Activated CD4-positive, CD25-positive, alpha-beta regulatory T cell treated with anti-CD3 and anti-CD28 coated beads, Interleukin-2, amount 50 U/mL, for 16 hours (primary cell): ENCODE measurements at regions not wholly inside any gene's neighbourhood (a gene's known extent, or its start where the extent isn't known, plus 50 kb on each side); places are given as distances from the start of the nearest gene placed in this dataset.

ENCODE experiments used
- DNase-seq: peaks from one replicate; pipeline ENCODE4 v3.0.0-alpha.2; 2020; ENCODE audit warnings: low read depth, low spot score

DNA sequence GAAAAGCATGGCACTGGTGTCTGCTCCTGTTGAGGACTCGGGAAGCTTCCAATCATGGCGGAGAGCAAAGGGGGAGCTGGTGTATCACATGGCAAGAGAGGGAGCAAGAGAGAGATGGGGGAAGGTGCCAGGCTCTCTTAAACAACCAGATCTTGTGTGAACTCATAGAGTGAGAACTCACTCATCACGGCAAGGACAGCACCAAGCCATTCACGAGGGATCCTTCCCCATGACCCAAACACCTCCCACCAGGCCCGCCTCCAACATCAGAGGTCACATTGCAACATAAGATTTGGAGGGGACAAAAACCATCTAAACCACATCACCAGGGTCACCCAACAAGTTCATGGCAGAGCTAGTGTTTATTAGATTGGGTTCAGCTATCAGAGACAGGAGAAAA, 218.7 kb upstream of the BCOR start:
- DNase-seq = no peak

DNA sequence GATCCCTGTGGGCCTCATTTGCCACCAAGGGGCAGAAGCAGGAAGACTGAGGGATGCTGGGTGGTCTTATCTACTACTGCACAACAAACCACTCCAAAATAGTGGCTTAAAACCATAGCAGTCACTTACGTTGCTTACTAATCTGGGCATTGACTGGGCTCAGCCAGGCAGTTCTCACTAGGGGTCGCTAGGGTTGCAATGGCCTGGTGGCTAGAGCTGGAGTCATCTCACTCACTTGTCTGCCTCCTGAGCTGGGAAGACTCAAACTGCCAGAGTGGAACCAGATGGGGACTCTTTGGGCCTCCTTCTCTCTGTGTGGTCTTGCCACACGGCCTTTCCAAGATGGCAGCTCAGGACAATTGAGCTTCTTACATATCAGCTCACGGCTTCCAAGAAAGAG, 216.3 kb upstream of the BCOR start:
- no peak for DNase-seq

DNA sequence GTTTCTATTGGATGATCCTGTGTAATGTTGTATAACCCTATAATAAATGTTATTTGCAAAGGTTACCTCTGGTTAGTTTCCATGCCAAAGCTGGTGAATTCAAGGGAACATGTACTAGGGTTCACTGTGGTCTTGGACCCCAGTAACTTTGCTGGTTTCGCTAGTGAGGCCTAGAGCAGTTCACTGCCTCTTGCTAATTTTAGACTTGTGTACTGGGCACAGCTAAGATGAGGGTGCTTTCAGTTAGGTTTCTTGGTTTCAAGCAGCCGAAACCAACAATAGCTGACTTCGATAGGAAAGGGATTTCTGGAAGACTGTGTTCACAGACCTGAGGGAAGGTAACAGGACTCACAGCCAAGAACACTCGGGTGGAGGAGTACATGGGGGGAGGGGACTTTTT, 215.5 kb upstream of the BCOR start:
- DNase-seq = no peak

DNA sequence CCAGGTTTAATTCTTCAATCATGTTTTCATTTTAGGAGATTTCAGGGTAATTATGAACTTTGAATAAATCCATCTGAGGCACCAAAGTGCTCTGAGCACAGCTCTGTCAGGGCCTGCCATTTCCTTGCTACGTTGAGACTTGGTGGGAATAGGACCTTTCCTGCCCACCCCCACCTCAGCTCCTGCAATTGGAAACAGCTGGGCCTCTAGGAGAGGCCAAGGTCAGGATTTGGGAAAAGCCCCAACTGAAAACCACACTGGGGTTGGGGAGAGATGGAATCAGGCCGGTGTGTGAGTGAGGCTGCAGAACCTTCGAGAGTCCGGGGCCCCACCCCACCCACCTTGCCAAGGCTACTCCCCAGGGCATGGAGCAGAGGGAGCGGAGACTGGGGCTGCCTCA, 212.7 kb upstream of the BCOR start:
- no peak for DNase-seq

DNA sequence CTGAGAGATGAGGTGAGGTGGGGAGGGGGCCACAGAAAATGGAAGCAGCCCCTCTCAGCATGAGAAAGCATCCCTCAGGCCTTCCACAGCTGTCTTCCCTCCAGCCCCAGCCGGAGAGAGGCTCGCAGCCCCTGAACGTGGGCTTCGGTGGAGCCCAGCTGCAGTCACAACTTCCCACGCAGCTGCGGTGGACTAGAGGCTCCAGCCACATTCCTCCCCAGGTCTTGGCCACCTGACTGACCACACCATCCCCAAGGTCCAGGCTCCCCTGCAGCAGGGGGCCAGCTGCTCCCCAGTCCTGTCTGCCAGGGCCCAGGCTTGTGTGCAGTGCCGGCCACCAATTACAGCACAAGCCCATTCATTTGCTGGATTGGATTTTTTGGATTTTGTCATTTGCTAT, 212.3 kb upstream of the BCOR start:
- DNase-seq = no peak

DNA sequence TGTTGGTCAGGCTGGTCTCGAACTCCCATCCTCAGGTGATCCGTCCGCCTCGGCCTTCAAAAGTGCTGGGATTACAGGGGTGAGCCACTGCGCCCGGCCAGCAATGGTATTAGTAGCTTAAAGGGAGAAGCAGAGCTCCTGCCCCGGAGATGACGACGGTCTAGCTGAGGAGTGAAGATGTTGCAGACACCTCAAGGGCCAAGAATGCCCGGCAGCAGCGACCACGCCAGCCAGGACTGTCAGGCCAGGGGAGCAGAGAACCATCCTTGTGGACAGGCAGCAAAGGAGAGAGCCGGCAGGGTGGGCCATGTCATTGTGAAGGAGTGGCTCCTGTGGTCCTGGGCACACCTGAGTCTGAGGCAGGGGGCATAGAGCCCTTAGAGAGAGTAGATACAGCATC, 210.1 kb upstream of the BCOR start:
- DNase-seq = no peak

DNA sequence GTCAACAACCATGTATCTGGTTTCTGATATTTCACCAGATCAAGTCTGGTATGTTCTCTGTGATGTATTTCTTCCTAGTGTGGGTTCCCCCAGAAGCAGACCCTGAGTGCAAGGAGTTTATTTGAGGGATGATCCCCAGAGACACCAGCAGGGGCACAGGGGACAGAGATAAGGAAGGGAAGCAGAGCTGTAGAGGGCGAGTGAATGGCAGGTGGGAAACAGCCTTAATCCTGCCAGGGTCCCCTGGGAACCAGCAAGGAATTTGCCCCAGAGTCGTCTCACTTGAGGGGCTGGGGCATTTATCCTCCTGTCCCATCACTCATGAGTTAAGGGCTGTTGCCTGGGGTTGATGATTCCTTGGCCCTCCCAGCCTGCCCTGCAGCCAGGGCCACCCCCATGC, 206.4 kb upstream of the BCOR start:
- DNase-seq = no peak

DNA sequence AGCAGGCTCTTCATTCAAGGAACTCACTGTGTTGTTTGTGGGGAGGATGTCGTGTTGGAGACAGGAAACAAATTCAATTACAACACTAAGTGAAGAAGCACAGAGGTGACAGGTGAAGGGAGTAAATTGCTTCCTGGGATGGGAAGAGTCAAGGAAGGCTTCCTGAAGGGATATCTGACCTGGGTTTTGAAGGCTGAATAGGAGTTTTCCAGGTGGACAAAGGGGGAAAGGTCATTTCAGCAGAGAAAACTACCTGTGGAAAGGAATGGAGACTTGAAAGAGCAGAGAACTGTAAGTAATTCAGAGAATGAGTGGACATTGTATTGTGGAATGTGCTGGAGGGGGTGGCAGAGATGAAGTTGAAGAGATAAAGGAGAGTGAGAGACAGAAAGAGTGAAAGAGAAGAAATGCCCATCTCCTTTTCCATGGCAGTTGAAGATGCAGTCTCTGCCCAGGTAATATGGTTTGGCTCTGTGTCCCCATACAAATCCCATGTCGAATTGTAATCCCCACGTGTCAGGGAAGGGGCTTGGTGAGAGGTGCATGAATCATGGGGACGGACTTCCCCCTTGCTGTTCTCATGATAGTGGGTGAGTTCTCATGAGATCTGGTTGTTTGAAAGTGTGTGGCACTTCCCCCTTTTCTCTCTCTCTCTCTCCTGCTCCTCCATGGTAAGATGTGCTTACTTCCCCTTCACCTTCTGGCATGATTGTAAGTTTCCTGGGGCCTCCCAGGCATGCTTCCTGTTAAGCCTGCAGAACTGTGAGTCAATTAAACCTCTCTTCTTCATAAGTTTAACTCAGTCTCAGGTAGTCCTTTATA, 205.7 kb upstream of the BCOR start:
- DNase-seq = no peak

DNA sequence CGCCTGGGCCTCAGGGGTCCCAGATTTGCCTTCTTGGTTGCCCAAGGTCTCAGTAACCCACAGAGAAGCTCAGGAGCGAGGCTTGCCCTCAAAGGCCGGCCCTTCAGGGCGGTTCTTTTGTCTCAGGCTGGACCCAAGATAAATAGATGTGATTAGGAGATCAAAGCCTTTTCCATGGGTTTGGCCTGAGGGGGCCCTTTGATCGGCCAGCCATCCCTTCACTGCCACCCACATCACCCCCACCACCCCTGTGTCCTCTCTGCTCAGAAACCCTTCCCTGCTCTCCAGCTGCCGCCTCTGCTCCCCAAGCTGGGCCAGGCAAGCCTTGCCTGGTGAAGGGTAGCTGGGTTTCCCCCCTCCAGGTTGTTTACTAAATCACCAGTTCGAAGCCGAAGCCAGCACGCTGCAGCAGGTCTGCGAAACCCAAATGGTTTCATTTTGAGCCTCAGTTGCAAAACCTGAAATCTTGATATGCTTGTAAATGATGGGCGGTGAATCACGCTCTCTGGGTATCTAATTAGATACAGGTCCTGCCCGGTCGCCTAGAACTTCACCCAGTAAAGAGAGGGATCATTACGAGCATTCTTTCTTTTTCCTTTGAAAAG, 202.6 kb upstream of the BCOR start:
- no peak for DNase-seq

DNA sequence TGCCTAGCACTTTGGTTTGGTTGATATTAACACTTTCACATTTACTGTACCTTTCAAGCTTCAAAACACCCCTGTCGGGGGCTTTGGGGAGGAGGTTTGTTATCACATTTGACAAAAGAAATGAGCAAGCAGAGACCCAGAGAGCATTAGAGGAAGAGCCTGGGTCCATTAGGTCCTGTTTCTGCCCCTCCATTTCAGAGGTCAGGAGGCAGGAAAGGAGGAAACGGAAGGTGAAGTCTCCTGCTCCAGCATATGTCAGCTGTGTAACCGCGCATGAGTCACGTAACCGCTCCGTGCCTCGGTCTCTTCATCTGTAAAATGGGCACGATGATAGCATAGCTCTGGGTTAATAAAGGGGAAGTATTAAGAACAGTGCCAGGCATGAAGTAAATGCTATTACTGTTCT, 201.9 kb upstream of the BCOR start:
- DNase-seq = no peak

DNA sequence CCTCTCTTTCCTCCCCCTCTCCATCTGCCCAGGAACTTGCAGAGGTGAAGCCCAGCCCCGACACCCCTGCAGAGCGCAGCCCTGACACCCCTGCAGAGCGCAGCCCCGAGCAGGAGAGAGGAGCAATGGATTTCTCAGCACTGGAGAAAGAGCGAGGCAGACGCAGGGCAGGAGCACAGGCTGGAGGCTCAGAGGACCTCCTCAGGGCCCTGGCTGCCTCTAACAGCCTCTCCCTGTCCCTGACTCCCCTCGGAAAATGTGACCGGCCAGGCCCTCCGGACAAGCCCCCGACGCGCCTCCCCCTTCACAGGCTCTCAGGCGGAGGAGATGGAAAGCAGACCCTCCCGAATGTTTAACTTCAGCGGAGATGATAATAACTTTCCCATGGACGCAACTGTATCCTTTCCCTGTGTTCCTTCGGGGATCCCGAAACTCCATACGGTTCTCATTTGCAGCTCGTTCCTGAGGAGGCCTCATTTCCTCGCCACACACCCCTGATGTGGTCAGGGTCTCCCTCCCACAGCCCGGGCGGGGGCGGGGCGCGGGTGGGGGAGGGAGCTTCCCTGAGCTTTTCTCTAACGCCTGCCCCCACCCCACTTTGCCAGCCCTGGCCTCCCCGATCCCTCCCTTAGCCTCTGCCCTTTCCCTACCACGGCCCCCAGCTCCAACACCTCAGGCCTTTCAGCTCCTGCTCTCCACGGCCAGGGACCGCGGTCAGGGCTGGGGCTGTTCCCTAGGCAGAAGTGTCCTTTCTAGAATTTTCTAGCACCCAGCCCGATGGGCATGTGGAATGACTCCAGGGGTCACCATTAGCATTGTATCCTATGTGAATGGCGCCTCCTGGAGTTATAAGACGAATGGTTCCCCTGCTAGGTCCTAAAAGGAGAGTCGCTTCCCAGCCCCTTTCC, 201.1 kb upstream of the BCOR start:
- no peak for DNase-seq

DNA sequence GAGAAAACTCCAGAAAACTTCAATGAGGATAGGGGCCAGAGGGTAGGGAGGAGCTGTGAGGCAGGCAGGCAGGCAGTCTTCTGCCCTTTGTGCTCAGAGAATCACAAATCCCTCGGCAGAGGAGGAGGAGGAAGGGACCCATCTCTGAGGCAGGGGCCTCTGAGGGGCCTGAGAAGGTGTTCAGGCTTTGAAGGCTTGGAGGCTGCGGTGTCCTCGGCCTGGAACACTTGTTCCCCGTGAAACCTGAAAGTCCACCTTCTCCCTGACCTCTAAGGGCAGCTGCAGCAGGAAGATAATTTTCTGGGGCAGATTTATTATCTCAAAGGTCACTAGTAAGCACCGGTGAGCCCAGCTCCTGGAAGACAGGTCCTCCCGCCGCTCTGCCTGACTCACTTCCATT, 200.3 kb upstream of the BCOR start:
- DNase-seq = no peak

DNA sequence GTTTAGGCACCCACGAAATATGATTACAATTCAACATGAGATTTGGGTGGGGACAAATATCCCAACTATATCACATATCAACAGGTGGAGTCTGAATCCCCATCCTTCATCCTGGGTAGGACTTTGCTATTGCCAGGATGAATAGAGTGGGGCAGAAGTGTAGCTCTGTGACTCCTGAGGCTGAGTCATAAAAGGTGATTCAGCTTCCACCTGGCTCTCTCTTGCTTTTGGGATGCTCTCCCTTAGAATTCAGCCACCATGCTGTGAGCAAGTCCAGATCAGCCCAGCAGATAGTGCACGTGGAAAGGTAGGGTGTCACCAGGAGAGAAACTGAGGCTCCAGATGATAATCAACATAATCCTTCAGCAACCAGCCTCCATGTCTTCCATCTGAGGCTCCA, 193.8 kb upstream of the BCOR start:
- DNase-seq = no peak

DNA sequence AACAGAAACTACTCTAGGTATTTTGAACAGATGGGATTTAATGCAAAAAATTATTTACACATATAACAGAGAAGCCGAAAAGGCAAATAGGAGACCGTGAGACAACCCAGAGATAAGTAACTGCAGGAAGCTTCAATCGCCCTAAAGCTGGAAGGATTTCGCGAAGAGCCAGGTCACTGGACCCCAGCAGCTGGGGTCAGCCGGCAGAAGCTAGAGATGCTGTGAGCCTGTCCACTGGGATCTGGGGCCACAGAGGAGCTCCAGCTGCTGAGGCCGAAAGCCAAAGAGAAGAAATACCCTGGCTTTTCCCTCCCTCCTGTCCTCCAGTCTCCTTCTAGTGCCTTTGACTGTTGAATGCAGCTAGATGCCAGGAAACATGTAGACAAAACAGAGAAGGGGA, 192.8 kb upstream of the BCOR start:
- no peak for DNase-seq

DNA sequence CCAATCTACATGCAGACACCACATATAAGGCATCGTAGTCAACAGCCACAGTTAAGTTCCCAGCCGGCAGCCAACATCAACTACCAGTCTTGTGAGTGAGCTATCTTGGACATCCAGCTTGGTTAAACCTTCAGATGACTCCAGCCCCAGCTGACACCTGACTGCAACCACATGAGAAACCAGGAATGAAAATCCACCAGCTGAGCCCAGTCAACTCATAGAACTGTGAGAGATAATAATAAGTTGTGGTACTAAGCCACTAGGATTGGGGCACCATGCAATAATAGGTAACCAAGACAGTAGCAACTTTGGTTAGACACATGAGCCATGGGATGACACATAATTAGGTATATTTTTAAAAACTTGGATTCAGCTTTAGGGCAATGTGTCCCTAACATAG, 188.1 kb upstream of the BCOR start:
- no peak for DNase-seq

DNA sequence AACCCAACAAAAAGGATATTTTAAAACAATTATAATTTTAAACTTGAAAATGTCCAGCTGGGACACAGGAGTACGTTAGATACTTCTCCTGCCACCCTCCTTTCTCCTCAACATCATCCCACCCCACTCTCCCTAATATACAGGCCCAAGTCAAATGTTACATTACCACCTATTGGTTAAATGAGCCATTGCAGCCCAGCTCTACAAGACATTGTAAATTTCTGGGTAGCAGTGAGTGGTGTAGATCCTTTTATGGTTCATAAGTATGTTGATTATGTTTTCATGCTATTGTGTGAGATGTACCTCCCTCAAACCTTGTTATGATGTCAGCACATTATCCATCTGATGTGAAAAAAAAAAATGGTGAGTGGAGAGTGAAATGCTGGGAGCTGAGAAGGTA, 187.1 kb upstream of the BCOR start:
- no peak for DNase-seq

DNA sequence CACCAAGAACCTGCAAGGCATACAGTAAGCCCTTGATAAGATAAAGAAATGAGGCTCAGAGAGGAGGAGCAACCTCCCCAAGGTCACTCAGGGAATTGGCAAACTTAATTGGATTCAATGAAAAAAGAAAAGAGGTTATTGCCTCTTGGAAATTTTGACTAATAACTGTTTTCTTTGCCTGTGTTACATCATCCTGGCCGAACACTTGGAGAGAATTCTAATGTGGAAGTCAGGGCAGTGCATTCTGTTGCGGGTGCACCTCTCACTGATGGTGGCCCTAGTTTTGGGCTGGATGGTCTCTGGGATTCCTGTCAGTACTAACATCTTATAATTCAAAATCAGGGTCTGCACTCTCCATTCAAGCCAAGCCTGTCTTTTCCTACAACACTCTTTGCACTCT, 186.2 kb upstream of the BCOR start:
- no peak for DNase-seq

DNA sequence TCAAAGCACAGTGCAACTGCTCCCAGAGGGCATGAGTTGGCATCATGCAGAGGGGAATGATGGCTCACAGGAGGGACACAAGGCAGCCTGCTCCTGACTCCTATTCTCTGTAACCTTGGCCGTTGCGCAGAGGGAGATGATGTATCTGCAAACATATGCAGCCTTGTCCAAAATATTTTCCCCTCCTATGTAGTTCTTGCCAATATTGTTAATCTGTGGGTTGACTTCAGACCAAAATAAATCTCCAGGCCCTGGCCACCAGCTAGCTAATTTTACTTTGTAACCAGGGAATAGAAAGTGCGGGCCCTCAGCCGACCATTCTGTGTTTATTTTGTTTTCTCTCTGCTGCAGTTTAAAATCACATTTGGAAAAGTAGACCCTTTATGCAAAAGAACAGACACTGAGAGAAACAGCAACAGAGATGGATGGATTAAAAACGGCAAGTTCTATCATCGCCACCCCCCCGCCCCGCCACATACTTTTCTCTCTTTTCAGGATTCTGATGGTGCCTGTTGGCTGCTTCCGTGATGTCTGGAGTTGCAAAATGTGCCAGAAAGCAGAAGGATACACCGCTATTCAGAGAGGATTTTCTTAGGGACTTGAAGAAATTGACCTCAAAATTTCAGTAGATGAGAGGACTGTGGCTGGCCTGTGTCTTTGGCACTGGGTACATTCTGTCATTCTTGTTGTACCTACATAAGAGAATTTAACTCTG, 185.3 kb upstream of the BCOR start:
- no peak for DNase-seq

DNA sequence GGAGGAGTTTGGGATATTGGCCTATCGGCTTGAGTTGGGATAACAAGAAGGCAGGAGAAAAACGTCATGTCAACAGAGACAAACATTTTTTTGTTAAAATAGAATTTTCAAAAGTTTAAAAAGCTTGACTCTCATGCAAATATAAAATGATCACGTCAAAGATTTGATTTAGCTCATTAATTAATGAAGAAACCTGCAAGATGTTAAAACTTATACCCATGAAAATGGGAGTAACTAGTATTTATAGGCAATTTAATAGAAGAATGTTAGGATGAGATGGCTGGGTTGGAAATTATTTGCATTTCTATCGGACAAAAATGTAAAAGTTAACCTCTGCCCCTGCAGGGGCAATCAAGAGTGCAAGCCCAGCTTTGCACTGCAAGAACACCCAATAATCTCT, 184.6 kb upstream of the BCOR start:
- no peak for DNase-seq

DNA sequence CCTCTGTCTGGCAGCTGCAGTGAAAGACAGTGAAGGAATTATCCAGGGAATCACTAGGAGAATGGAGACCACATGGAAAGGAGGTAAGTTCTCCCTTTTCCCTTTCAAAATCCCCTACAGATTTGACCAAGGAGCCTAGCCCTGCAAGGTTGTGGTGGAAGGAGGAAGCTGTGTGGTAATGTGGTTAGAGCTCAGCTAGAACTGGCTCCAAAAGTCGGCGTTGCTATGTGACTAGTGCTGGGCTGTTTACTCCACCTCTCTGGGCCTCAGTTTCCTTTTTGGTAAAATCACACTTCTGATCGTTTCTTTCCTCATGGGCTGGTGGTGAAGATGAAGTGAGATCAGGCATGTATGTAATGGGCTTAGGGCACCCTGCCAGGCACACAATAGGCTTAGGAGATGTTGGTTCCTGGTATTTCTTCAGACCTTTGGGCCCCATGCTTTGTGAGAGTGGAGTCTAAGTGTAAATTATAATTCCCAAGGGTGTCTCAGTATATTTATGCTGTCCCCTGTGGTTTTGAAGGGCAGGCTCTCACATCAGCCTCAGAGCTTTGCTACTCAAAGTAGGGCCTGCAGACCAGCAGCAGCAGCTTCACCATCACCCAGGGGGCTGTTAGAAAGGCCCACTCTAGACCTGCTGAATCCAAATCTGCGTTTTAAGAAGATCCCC, 183.7 kb upstream of the BCOR start:
- DNase-seq = no peak

DNA sequence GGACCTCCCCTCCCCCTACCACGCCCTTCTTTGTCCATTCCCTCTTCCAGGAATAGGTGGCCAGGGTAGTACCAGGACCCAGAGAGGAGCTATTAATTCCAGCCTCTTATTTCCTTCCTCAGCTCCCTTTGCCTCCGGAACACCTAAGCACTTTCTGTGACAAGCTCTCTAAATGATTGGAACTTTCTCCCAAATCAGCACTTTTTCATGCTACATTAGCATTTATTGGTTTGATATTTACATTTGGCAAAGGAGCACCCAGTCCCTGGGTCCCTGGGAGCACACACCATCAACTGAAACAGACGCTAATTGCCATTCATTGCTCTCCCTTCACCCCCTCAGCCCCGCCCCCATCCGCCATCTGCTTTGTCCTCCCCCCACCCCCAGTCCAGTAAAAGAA, 182.0 kb upstream of the BCOR start:
- no peak for DNase-seq

DNA sequence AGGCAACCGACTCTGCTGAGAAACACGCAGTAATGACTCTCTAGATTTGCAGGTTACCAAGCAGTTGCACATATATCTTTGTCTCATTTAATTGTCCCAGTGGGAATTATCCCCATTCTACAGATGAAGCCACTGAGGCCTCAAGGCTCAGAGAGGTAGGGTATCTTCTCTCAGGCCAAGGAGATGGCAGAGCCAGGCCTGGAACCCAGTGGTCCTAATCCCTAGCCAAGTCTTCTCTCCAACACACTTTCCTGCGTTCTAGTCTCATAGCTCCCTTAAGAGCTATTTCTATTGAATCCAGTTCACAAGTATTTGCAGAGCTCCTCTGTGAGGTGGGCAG, 181.3 kb upstream of the BCOR start:
- no peak for DNase-seq
